Tibial nerve (tissue), 3 donors: ENCODE measurements at regions not wholly inside any gene's neighbourhood (a gene's known extent, or its start where the extent isn't known, plus 50 kb on each side); places are given as distances from the start of the nearest gene placed in this dataset.

Source experiments
- CTCF ChIP-seq, 5 experiments: fragments of 200-600 bp in 3 of 5; fragments of 450-650 bp in 2 of 5; sonication (generic) in 3 of 5; IDR thresholded peaks; one replicate each; pipeline ENCODE4 v1.5.1; 2016 to 2019; ENCODE audit warnings: antibody characterized with exemption in 5 of 5, mild to moderate bottlenecking in 3 of 5, moderate library complexity in 2 of 5
- POLR2A ChIP-seq, 2 donors: fragments of 450-650 bp; IDR thresholded peaks; one replicate each; pipeline ENCODE4 v1.6.1; 2017; ENCODE audit warnings: antibody characterized with exemption in 2 of 2, mild to moderate bottlenecking in 2 of 2, moderate library complexity in 2 of 2

GRCh38 chr2:41216978-41217377 lies 765.1 kb upstream of the SLC8A1 start:
- TF ChIP-seq CTCF (IDR thresholded peaks at IDR 0.05) = no peak
- TF ChIP-seq POLR2A (IDR thresholded peaks at IDR 0.05) = no peak
